WTC11 (cell line): ENCODE measurements at regions not wholly inside any gene's neighbourhood (a gene's known extent, or its start where the extent isn't known, plus 50 kb on each side); places are given as distances from the start of the nearest gene placed in this dataset.

Source experiments
- ATAC-seq: fragments of 200-7000 bp; cut with Tn5 transposase; 2 replicates; pipeline ENCODE4 v1.10.0; 2021; ENCODE audit warnings: mild to moderate bottlenecking, moderate library complexity
- CTCF ChIA-PET: fragments of 300-600 bp; sonication (Branson Sonifier 250); formaldehyde crosslinking; loops from one replicate; lab custom pipeline; 2021; ENCODE audit warnings: antibody characterized with exemption; lab: Charles Lee
- POLR2A ChIA-PET: fragments of 350-600 bp; sonication (Branson Sonifier 250); formaldehyde crosslinking; loops from one replicate; lab custom pipeline; 2021; ENCODE audit warnings: antibody characterized with exemption; lab: Charles Lee
- DNase-seq: peaks from one replicate; pipeline ENCODE4 v3.0.0; 2021; ENCODE audit warnings: low spot score
- H3K27ac Mint-ChIP-seq: 2 replicates; pipeline ENCODE4 v1.8.0; 2021; ENCODE audit warnings: mixed read lengths
- H3K27me3 Mint-ChIP-seq: 2 replicates; pipeline ENCODE4 v1.8.0; 2021; ENCODE audit warnings: low read depth, mild to moderate bottlenecking, moderate library complexity, mixed read lengths
- H3K36me3 Mint-ChIP-seq: 2 replicates; pipeline ENCODE4 v1.8.0; 2021; ENCODE audit warnings: mixed read lengths
- H3K4me1 Mint-ChIP-seq: 2 replicates; pipeline ENCODE4 v1.8.0; 2022; ENCODE audit warnings: mixed read lengths
- H3K4me3 Mint-ChIP-seq: 2 replicates; pipeline ENCODE4 v1.8.0; 2021; ENCODE audit warnings: mild to moderate bottlenecking, moderate library complexity, mixed read lengths
- H3K9me3 Mint-ChIP-seq: 2 replicates; pipeline ENCODE4 v1.8.0; 2021; ENCODE audit warnings: mixed read lengths
- ARID4B ChIP-seq: sonication (generic); formaldehyde crosslinking; IDR thresholded peaks from 2 replicates; pipeline ENCODE4 v1.8.0; 2023; ENCODE audit warnings: missing genetic modification reagents, mild to moderate bottlenecking, borderline replicate concordance
- ATF6 ChIP-seq: sonication (generic); formaldehyde crosslinking; IDR thresholded peaks from 2 replicates; pipeline ENCODE4 v1.8.1; 2023; ENCODE audit warnings: mild to moderate bottlenecking, missing genetic modification reagents
- EMX1 ChIP-seq: fragments of 250-450 bp; sonication (Bioruptor Pico); IDR thresholded peaks from 2 replicates; pipeline ENCODE4 v1.8.0; 2021; ENCODE audit warnings: mild to moderate bottlenecking
- ERG ChIP-seq: fragments of 250-450 bp; sonication (Bioruptor Pico); IDR thresholded peaks from 2 replicates; pipeline ENCODE4 v1.8.0; 2021; ENCODE audit warnings: mild to moderate bottlenecking
- ESRRA ChIP-seq: sonication (generic); formaldehyde crosslinking; IDR thresholded peaks from 2 replicates; pipeline ENCODE4 v1.8.1; 2022; ENCODE audit warnings: mild to moderate bottlenecking, missing genetic modification reagents, borderline replicate concordance
- ETV6 ChIP-seq: sonication (generic); formaldehyde crosslinking; IDR thresholded peaks from 2 replicates; pipeline ENCODE4 v1.8.1; 2022; ENCODE audit warnings: mild to moderate bottlenecking, missing genetic modification reagents
- MLX ChIP-seq: sonication (generic); formaldehyde crosslinking; IDR thresholded peaks from 2 replicates; pipeline ENCODE4 v1.8.1; 2023; ENCODE audit warnings: mild to moderate bottlenecking, missing genetic modification reagents, moderate library complexity
- RELA ChIP-seq: sonication (generic); formaldehyde crosslinking; IDR thresholded peaks from 2 replicates; pipeline ENCODE4 v1.8.1; 2022; ENCODE audit warnings: missing genetic modification reagents, mild to moderate bottlenecking, borderline replicate concordance
- TCF7 ChIP-seq: sonication (generic); formaldehyde crosslinking; IDR thresholded peaks from 2 replicates; pipeline ENCODE4 v1.8.0; 2022; ENCODE audit warnings: mild to moderate bottlenecking, low read depth, missing genetic modification reagents, moderate library complexity
- ZBTB21 ChIP-seq: sonication (generic); formaldehyde crosslinking; IDR thresholded peaks from 2 replicates; pipeline ENCODE4 v1.8.1; 2023; ENCODE audit warnings: mild to moderate bottlenecking, missing genetic modification reagents, borderline replicate concordance
- ZNF281 ChIP-seq: sonication (generic); formaldehyde crosslinking; IDR thresholded peaks from 2 replicates; pipeline ENCODE4 v1.8.0; 2023; ENCODE audit warnings: mild to moderate bottlenecking, missing genetic modification reagents
- ZNF512 ChIP-seq: sonication (generic); formaldehyde crosslinking; IDR thresholded peaks from 2 replicates; pipeline ENCODE4 v1.8.1; 2022; ENCODE audit warnings: missing genetic modification reagents, borderline replicate concordance

- TF ChIP-seq ZNF512: no peak
- TF ChIP-seq ESRRA: no peak
- TF ChIP-seq TCF7: no peak
- no peak for TF ChIP-seq ERG
- no peak for TF ChIP-seq ZNF281 (CRISPR knock-in tag)
- TF ChIP-seq ATF6 (CRISPR knock-in tag): no peak
- no peak for TF ChIP-seq RELA (CRISPR knock-in tag)
Measured at GRCh38 chr11:81032906-81033305, 1592.1 kb upstream of the TENM4 start (continued).

- Mint-ChIP-seq H3K36me3 (0 out of 2 replicates have a peak, but pooled peaks cover 4% of the 10 kb centered on the region), H3K27me3 (no peaks in the 10 kb centered on the region), H3K4me3 (no peak overlapping the region), H3K4me1 (0 out of 2 replicates have a peak, but pooled peaks cover 4% of the 10 kb centered on the region), H3K9me3 (peaks cover 10% of the 10 kb centered on the region), H3K27ac (no peak overlapping the region)
- CTCF ChIA-PET: interaction anchor here (0.6 kb wide), 1 partner anchor 112 kb away, joined by 4 read pairs; no protein-coding TSS in a partner anchor
- POLR2A ChIA-PET: no interaction called here
- no peak for DNase-seq
- TF ChIP-seq MLX (CRISPR knock-in tag): no peak
- TF ChIP-seq ETV6: no peak
- TF ChIP-seq EMX1 (CRISPR knock-in tag): no peak
- no peak for TF ChIP-seq ARID4B
- no peak for TF ChIP-seq ZBTB21 (CRISPR knock-in tag)
- ATAC-seq: no peak
Measured at GRCh38 chr11:81030186-81030585, 1589.4 kb upstream of the TENM4 start.
